ENCODE measurements at regions not wholly inside any gene's neighbourhood (a gene's known extent, or its start where the extent isn't known, plus 50 kb on each side); places are given as distances from the start of the nearest gene placed in this dataset.

GRCh38 chr5:5652181-5652580, 229.7 kb downstream of the ICE1 start:
- no peak for DNase-seq

DNA sequence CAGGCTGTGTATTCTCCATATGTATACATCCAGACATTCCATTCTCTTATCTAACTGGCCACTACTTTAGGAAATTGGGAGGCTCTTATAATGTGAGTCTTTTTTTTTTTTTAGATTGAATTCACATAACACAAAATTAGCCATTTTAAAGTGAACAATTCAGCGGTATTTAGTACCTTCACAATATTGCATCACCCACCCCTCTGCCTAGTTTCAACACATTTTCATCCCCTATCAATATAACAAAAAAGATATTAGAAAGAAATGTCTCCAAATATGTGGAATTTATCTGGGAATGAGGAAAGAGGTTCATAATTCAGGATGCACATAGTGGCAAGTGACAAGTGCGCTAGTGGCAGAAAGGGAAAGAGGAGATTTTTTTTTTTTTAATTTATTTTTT, 228.5 kb downstream of the ICE1 start:
- DNase-seq = no peak

- no peak for DNase-seq
Measured at GRCh38 chr5:5650242-5650641, 227.8 kb downstream of the ICE1 start.

GRCh38 chr5:5649641-5650040, 227.2 kb downstream of the ICE1 start:
- no peak for DNase-seq

GRCh38 chr5:5648694-5649093, 226.2 kb downstream of the ICE1 start:
- no peak for DNase-seq

- no peak for DNase-seq
Measured at GRCh38 chr5:5645891-5646290, 223.4 kb downstream of the ICE1 start.

GRCh38 chr5:5645198-5645597, 222.7 kb downstream of the ICE1 start:
- no peak for DNase-seq

DNA sequence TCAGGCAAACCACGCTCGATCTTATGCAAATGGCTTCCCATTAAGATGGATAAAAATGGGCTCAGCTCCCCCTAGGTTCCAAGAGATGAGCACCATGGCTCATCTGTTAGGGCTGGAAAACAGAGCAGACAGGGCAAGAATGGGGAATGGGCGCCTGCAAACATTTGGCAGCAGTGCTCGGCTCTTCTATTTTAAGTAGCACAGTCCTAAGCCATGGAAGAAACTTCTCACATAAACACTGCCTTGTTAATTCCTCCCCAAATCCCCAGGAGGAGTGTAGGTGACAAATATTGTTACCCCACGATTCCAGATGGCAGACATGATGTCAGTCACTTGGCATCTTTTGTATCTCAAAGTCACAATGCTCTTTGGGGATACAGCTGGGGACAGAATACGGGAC, 221.8 kb downstream of the ICE1 start:
- no peak for DNase-seq

GRCh38 chr5:5643481-5643880, 221.0 kb downstream of the ICE1 start:
- no peak for DNase-seq

DNA sequence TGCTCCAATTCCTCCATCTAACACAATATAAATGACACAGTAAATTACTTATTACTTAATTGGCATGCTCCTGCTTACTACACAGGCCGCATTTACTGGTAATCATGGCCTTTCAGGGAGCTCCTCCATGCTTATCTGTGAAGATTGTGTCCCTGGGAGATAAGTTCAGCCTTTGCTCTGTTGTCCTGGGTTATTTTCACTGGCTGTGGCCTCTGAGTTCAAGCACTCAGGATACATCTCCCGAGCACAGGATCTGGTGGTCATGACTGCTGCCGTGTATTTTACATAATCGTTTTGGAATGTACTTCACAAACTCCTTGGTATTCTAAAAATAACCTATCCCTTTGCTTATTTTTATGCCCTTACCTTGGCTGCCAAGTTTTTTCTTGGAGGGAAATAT, 215.7 kb downstream of the ICE1 start:
- DNase-seq = no peak

GRCh38 chr5:5637173-5637572, 214.7 kb downstream of the ICE1 start:
- no peak for DNase-seq

DNA sequence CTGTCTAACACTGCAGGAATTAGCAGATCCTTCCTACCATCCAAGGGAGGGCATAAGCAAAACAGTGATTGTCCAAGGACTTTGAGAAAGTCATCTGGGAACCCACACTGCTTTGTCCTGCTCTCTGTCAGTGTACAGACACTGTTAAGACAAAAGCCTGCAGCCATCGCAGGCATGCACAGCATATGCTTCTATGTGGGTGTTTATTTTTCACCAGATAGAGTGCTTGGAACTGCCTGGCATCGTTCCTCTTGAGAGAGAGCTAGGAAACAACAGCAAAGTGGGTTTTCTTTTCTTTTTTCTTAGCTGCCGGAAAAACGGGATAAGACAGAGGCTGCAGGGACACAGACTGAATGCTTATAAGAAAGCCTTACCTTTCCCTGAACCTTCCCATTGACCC, 212.3 kb downstream of the ICE1 start:
- no peak for DNase-seq

DNA sequence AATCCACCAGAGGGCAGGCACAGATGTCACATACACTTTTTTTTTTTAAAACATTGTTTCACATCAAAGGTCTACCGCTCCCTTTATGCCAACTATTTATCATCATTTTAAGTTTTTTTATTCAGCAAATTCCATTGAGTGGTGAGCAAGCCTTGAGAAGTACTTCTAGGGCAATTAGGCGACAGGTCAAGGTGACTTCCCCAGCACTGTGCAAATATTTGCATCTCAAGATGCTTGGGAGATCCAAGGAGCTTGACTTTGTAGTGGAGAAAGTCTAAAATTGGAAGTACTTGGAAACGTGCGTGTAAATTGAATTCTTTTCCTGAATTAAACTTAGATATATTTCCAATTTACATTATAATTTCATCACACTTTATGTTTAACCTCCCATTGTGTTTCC, 211.1 kb downstream of the ICE1 start:
- DNase-seq = no peak

DNA sequence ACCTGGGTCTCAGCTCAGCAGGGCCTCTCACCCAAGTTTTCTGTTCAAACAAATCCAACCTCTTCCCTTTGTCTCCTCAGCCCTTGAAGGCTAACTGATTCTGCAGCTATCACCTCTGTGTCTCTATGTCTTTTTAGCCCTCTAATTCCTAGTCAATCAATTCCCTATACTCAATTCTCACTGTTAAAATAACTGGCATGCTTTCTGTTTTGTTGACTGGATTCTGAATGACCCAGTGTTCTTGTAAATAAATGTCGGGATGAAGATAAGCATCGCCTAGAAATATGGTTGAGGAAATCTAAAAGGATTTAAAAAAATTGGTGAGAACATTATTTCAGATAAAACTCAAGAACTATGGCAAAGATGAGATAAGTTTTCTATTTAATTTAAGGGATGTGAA, 210.2 kb downstream of the ICE1 start:
- no peak for DNase-seq

DNA sequence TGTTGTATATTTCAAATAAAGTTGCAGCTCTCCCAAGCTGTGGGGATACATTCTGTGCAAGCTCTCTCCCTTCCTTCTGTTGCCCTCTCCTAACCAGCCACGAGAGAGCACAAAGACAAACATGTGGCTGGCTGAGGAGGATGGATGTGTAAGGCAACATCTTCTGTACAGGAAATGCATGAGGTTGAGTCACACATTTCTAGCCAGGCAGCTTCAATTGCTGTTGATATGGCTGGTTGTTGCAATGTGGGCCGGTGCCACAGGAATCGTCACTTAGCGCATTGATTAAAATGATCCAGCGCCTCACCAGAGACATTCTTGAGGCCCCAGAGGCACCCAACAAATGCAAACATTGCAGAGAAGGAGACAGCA, 207.1 kb downstream of the ICE1 start:
- DNase-seq = no peak

GRCh38 chr5:5628866-5629606, 206.6 kb downstream of the ICE1 start:
- DNase-seq = no peak

- no peak for DNase-seq
Measured at GRCh38 chr5:5626412-5626811, 203.9 kb downstream of the ICE1 start.

GRCh38 chr5:5625491-5625890, 203.0 kb downstream of the ICE1 start:
- no peak for DNase-seq

- DNase-seq = no peak
Measured at GRCh38 chr5:5623397-5623796, 200.9 kb downstream of the ICE1 start.

DNA sequence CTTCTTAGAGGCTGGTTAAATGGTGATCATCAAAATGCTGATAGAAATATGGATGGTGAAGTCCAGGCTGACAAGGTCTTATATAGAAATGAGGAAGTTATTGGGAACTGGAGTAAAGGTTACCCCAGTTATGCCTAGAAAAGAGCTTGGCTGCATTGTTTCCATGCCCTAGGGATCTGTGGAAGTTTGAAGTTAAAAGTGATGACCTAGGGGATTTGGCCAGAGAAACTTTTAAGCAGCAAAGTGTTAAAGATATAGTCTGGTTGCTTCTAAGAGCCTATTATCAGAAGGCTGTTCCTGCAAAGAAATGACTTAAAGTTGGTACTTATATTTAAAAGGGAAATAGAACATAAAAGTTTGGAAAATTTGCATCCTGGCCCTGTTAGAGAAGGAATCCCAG, 200.3 kb downstream of the ICE1 start:
- DNase-seq = no peak

GRCh38 chr5:5619546-5619945, 197.1 kb downstream of the ICE1 start:
- no peak for DNase-seq

GRCh38 chr5:5617024-5617423, 194.5 kb downstream of the ICE1 start:
- DNase-seq = no peak

GRCh38 chr5:5616247-5616895, 193.9 kb downstream of the ICE1 start:
- no peak for DNase-seq

DNA sequence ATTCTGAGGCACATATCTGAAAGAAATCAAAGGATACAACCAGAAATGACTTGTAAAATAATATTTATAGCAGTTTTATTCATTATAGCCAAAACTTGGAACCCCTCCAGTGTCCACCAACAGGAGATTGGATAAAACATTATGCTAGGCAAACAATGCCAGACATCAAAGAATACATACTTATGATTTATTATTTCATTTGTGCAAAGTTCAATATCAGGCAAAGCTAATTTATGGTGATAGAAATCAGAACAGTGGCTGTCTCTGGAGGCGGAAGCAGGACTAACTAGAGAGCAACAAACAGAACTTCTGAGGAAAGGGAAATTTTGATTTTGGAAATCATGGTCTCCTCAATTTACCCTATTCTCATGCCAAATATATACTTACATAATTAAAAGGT, 193.1 kb downstream of the ICE1 start:
- DNase-seq = no peak
